K562 (cell line): ENCODE measurements at regions not wholly inside any gene's neighbourhood (a gene's known extent, or its start where the extent isn't known, plus 50 kb on each side); places are given as distances from the start of the nearest gene placed in this dataset.

ENCODE experiments used
- ATAC-seq: fragments of 200-7000 bp; cut with Tn5 transposase; 3 replicates; pipeline ENCODE4 v1.9.1; 2020; ENCODE audit warnings: moderate library complexity
- BruUV-seq: library from RNA; stranded (reverse); fragments of 400-500 nt; replicated peaks from 2 replicates; lab custom pipeline; 2021; lab: Mats Ljungman, UMichigan
- CTCF ChIA-PET: fragments of 300-600 bp; formaldehyde crosslinking; extraction: SDS; loops from one replicate; lab custom pipeline; 2021; ENCODE audit warnings: low intra/inter-chr PET ratio; lab: Yijun Ruan, JAX
- POLR2A ChIA-PET: fragments of 300-600, 350-650 bp; sonication (Branson Sonifier 250); formaldehyde crosslinking; extraction: SDS; loops from one replicate; lab custom pipeline; 2021; ENCODE audit warnings: antibody characterized with exemption, inconsistent platforms; lab: Yijun Ruan, JAX
- DNase-seq, 4 experiments: peaks; one replicate each; pipeline versions ENCODE4 v3.0.0 to v3.0.0-alpha.2; 2011 to 2018; ENCODE audit warnings: low spot score in 3 of 4, mixed read lengths in 3 of 4; ENCODE audit errors: extremely low read depth in 1 of 4
- FAIRE-seq: peaks from 2 replicates; lab custom pipeline; 2011; peaks lifted over from hg19 to GRCh38; lab: Jason Lieb, UNC
- H2AFZ ChIP-seq: 2 replicates; pipeline ENCODE4 v1.6.0; 2011; ENCODE audit warnings: low read depth, low read length, control low read depth, inconsistent platforms
- H3K27ac ChIP-seq: fragments of 200-600 bp; 3 replicates; pipeline ENCODE4 v1.8.0; 2011; ENCODE audit warnings: low read depth, mild to moderate bottlenecking, control low read depth, inconsistent platforms, low read length, moderate library complexity, mixed read lengths; ENCODE audit errors: extremely low read depth
- H3K27me3 ChIP-seq, 2 experiments: fragments of 300-600 bp in 1 of 2; 2 replicates in 1 of 2; 3 replicates in 1 of 2; pipeline versions ENCODE4 v1.6.0 to v1.8.0; 2011; ENCODE audit warnings: inconsistent platforms in 2 of 2, low read length in 2 of 2, mild to moderate bottlenecking in 1 of 2, mixed read lengths in 1 of 2, moderate library complexity in 1 of 2; ENCODE audit not compliant: control insufficient read depth in 2 of 2, insufficient read depth in 2 of 2
- H3K36me3 ChIP-seq: fragments of 300-600 bp; 3 replicates; pipeline ENCODE4 v1.8.0; 2011; ENCODE audit warnings: mild to moderate bottlenecking, low read length, inconsistent platforms; ENCODE audit not compliant: control insufficient read depth, insufficient read depth
- H3K4me1 ChIP-seq, 2 experiments: fragments of 200-600 bp in 1 of 2; replicated peaks in 1 of 2; 2 replicates in 1 of 2; 3 replicates in 1 of 2; pipeline versions ENCODE4 v1.5.1 to v1.8.0; 2011; ENCODE audit warnings: inconsistent platforms in 2 of 2, low read length in 2 of 2, mild to moderate bottlenecking in 1 of 2, mixed read lengths in 1 of 2, moderate library complexity in 1 of 2; ENCODE audit not compliant: control insufficient read depth in 2 of 2, insufficient read depth in 2 of 2
- H3K4me2 ChIP-seq: 2 replicates; pipeline ENCODE4 v1.6.1; 2011; ENCODE audit warnings: low read length, control low read depth, inconsistent platforms, mixed read lengths; ENCODE audit not compliant: insufficient read depth
- H3K4me3 ChIP-seq: fragments of 200-600 bp; sonication (generic), shearing (Covaris generic); 2 replicates; pipeline ENCODE4 v1.5.1; 2016; ENCODE audit warnings: control low read depth, inconsistent platforms
- H3K79me2 ChIP-seq: fragments of 200-600 bp; 3 replicates; pipeline ENCODE4 v1.8.0; 2011; ENCODE audit warnings: low read length, inconsistent platforms; ENCODE audit not compliant: control insufficient read depth, insufficient read depth
- H3K9ac ChIP-seq, 2 experiments: 2 replicates each; pipeline versions ENCODE4 v1.6.0 to v1.6.1; 2011; ENCODE audit warnings: low read depth in 2 of 2, low read length in 2 of 2, control low read depth in 1 of 2, inconsistent platforms in 1 of 2, mild to moderate bottlenecking in 1 of 2, mixed read lengths in 1 of 2; ENCODE audit not compliant: insufficient read depth in 1 of 2
- H3K9me1 ChIP-seq: one replicate; pipeline ENCODE4 v1.6.0; 2011; ENCODE audit warnings: inconsistent platforms, mild to moderate bottlenecking, low read length, moderate library complexity; ENCODE audit not compliant: control insufficient read depth, insufficient read depth
- H3K9me3 ChIP-seq: replicated peaks from 2 replicates; pipeline ENCODE4 v1.5.1; 2011; ENCODE audit warnings: low read depth, low read length, inconsistent platforms; ENCODE audit not compliant: control insufficient read depth, insufficient read depth
- H4K20me1 ChIP-seq: replicated peaks from 2 replicates; pipeline ENCODE4 v1.6.1; 2011; ENCODE audit warnings: low read length, inconsistent platforms, mixed read lengths; ENCODE audit not compliant: control insufficient read depth, insufficient read depth
- KAT7 ChIP-seq: sonication (generic); formaldehyde crosslinking; IDR thresholded peaks from 2 replicates; pipeline ENCODE4 v1.8.0; 2022; ENCODE audit warnings: missing genetic modification reagents, mild to moderate bottlenecking, borderline replicate concordance
- MCM2 ChIP-seq: fragments of 450-650 bp; IDR thresholded peaks from 2 replicates; pipeline ENCODE4 v1.6.1; 2017; ENCODE audit warnings: low read depth, mild to moderate bottlenecking
- PHB2 ChIP-seq: fragments of 450-650 bp; IDR thresholded peaks from 2 replicates; pipeline ENCODE4 v1.6.1; 2017; ENCODE audit warnings: low read depth
- POLR2AphosphoS2 ChIP-seq: IDR thresholded peaks from 2 replicates; pipeline ENCODE4 v1.6.1; 2012; ENCODE audit warnings: low read length, improper control_type of control experiment
- RB1 ChIP-seq: fragments of 450-650 bp; IDR thresholded peaks from 2 replicates; pipeline ENCODE4 v1.6.1; 2017; ENCODE audit warnings: low read depth, mild to moderate bottlenecking
- ZNF354B ChIP-seq: fragments of 250-450 bp; sonication (Bioruptor Pico); IDR thresholded peaks from 2 replicates; pipeline ENCODE4 v1.4.0; 2020
- ZNF57 ChIP-seq: fragments of 450-650 bp; formaldehyde crosslinking; IDR thresholded peaks from 2 replicates; pipeline ENCODE4 v1.4.0; 2020; ENCODE audit warnings: mild to moderate bottlenecking, moderate library complexity
- WGBS: fragments of 100-300 bp; shearing (Covaris generic); methylation state at CpG from one replicate; pipeline ENCODE4 v1.1.6; 2016; ENCODE audit warnings: low coverage, mixed read lengths; ENCODE audit not compliant: insufficient coverage; ENCODE audit errors: missing lambda C conversion rate; 5-methylcytosine and 5-hydroxymethylcytosine counted together
- in situ Hi-C: fragments of 300-500 bp; cut with MboI; formaldehyde crosslinking; loops from 4 replicates; pipeline ENCODE4 v1.15.0; 2018; ENCODE audit warnings: inconsistent platforms, mixed read lengths
- intact Hi-C: fragments of 100-400 bp; cut with micrococcal nuclease; formaldehyde crosslinking; loops from 2 replicates; pipeline ENCODE4 v1.14.2; 2022
- TF ChIP-seq, protein P1 (sequence below), 2 experiments: IDR thresholded peaks; 2 replicates each; pipeline ENCODE4 v1.6.1; 2012; ENCODE audit warnings: improper control_type of control experiment in 2 of 2, low read depth in 2 of 2, low read length in 2 of 2, borderline replicate concordance in 1 of 2
- TF ChIP-seq, protein P2 (sequence below): sonication (generic); formaldehyde crosslinking; IDR thresholded peaks from 2 replicates; pipeline ENCODE4 v1.8.0; 2023; ENCODE audit warnings: mild to moderate bottlenecking, missing genetic modification reagents

DNA sequence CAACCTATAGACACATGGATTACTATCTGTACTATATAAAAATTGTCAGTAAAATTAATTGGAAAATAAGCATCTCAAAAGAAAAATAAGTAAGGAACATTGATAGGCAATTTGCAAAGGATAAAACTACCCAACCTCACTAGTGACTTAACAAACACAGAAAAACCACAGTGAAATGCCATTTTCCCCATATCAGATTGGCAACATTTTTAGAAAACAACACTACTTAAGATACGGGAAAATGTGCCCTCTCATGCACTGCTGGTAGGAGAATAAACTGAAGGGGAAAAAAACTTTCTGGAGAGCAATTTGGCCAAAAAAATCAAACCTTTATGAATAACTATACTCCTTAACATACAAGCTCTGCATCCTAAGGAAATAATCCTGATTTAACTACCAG lies 254.0 kb downstream of the DEPDC1B start:
- Histone ChIP-seq H3K36me3 (no peaks in the 10 kb centered on the region), H3K79me2 (no peaks in the 10 kb centered on the region), H3K4me3 (no peak overlapping the region), H3K4me1 (no peaks in the 10 kb centered on the region), H3K9ac (no peak overlapping the region), H2AFZ (no peak overlapping the region), H3K4me2 (no peak overlapping the region), H3K27me3 (no peaks in the 10 kb centered on the region), H3K27ac (no peak overlapping the region), H4K20me1 (no peaks in the 10 kb centered on the region), H3K9me1 (no peaks in the 10 kb centered on the region), H3K9me3 (no peaks in the 10 kb centered on the region)
- intact Hi-C loops, result no loop called here
- BruUV-seq, result no TSS peak
- ChIA-PET POLR2A (no interaction called here), CTCF (no interaction called here)
- no peak for FAIRE-seq
- no peak for DNase-seq
- in situ Hi-C loops, result no loop called here
- TF ChIP-seq POLR2AphosphoS2, result no peak
- TF ChIP-seq PHB2, result no peak
- TF ChIP-seq, protein P1, sequence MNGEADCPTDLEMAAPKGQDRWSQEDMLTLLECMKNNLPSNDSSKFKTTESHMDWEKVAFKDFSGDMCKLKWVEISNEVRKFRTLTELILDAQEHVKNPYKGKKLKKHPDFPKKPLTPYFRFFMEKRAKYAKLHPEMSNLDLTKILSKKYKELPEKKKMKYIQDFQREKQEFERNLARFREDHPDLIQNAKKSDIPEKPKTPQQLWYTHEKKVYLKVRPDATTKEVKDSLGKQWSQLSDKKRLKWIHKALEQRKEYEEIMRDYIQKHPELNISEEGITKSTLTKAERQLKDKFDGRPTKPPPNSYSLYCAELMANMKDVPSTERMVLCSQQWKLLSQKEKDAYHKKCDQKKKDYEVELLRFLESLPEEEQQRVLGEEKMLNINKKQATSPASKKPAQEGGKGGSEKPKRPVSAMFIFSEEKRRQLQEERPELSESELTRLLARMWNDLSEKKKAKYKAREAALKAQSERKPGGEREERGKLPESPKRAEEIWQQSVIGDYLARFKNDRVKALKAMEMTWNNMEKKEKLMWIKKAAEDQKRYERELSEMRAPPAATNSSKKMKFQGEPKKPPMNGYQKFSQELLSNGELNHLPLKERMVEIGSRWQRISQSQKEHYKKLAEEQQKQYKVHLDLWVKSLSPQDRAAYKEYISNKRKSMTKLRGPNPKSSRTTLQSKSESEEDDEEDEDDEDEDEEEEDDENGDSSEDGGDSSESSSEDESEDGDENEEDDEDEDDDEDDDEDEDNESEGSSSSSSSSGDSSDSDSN (IDR thresholded peaks at IDR 0.05; ENCODE audit: borderline replicate concordance in 1 of 2, low read depth in 2 of 2, low read length in 2 of 2), result no peak
- TF ChIP-seq, protein P2, sequence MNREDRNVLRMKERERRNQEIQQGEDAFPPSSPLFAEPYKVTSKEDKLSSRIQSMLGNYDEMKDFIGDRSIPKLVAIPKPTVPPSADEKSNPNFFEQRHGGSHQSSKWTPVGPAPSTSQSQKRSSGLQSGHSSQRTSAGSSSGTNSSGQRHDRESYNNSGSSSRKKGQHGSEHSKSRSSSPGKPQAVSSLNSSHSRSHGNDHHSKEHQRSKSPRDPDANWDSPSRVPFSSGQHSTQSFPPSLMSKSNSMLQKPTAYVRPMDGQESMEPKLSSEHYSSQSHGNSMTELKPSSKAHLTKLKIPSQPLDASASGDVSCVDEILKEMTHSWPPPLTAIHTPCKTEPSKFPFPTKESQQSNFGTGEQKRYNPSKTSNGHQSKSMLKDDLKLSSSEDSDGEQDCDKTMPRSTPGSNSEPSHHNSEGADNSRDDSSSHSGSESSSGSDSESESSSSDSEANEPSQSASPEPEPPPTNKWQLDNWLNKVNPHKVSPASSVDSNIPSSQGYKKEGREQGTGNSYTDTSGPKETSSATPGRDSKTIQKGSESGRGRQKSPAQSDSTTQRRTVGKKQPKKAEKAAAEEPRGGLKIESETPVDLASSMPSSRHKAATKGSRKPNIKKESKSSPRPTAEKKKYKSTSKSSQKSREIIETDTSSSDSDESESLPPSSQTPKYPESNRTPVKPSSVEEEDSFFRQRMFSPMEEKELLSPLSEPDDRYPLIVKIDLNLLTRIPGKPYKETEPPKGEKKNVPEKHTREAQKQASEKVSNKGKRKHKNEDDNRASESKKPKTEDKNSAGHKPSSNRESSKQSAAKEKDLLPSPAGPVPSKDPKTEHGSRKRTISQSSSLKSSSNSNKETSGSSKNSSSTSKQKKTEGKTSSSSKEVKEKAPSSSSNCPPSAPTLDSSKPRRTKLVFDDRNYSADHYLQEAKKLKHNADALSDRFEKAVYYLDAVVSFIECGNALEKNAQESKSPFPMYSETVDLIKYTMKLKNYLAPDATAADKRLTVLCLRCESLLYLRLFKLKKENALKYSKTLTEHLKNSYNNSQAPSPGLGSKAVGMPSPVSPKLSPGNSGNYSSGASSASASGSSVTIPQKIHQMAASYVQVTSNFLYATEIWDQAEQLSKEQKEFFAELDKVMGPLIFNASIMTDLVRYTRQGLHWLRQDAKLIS, result no peak
- no peak for TF ChIP-seq KAT7
- no peak for TF ChIP-seq ZNF354B (CRISPR knock-in tag)
- TF ChIP-seq ZNF57 (CRISPR knock-in tag), result no peak
- no peak for TF ChIP-seq MCM2
- TF ChIP-seq RB1, result no peak
- 0% methylated on average over 1 of the region's 1 CpG for WGBS
- no peak for ATAC-seq
